DND-41 (cell line): ENCODE measurements at regions not wholly inside any gene's neighbourhood (a gene's known extent, or its start where the extent isn't known, plus 50 kb on each side); places are given as distances from the start of the nearest gene placed in this dataset.

Experiments used
- ATAC-seq: fragments of 200-7000 bp; cut with Tn5 transposase; 3 replicates; pipeline ENCODE4 v1.9.1; 2021; ENCODE audit warnings: low read depth; ENCODE audit not compliant: insufficient read depth
- DNase-seq: peaks from one replicate; pipeline ENCODE4 v3.0.0-alpha.2; 2020
- H2AFZ ChIP-seq: 2 replicates; pipeline ENCODE4 v1.6.0; 2012; ENCODE audit warnings: low read depth, low read length
- H3K27ac ChIP-seq: 2 replicates; pipeline ENCODE4 v1.5.1; 2012; ENCODE audit warnings: low read length, inconsistent platforms
- H3K27me3 ChIP-seq: fragments of 200-600 bp; sonication (generic); 2 replicates; pipeline ENCODE4 v1.6.0; 2012; ENCODE audit warnings: low read length, mild to moderate bottlenecking, inconsistent platforms; ENCODE audit not compliant: insufficient read depth, poor library complexity
- H3K36me3 ChIP-seq: 2 replicates; pipeline ENCODE4 v1.5.1; 2012; ENCODE audit warnings: low read length, inconsistent platforms; ENCODE audit not compliant: insufficient read depth
- H3K4me1 ChIP-seq: 2 replicates; pipeline ENCODE4 v1.5.1; 2012; ENCODE audit warnings: mild to moderate bottlenecking, low read length; ENCODE audit not compliant: insufficient read depth
- H3K4me2 ChIP-seq: 2 replicates; pipeline ENCODE4 v1.6.0; 2012; ENCODE audit warnings: mild to moderate bottlenecking, moderate library complexity, low read length, inconsistent platforms; ENCODE audit not compliant: insufficient read depth
- H3K4me3 ChIP-seq, 2 experiments: fragments of 200-600 bp in 1 of 2; shearing (Covaris generic) in 1 of 2; 2 replicates each; pipeline ENCODE4 v1.5.1; 2012 to 2016; ENCODE audit warnings: inconsistent platforms in 2 of 2, low read length in 2 of 2, mild to moderate bottlenecking in 2 of 2, low read depth in 1 of 2, moderate library complexity in 1 of 2
- H3K79me2 ChIP-seq: 2 replicates; pipeline ENCODE4 v1.6.0; 2012; ENCODE audit warnings: low read length, inconsistent platforms; ENCODE audit not compliant: insufficient read depth
- H3K9ac ChIP-seq: 2 replicates; pipeline ENCODE4 v1.6.0; 2012; ENCODE audit warnings: low read depth, mild to moderate bottlenecking, inconsistent platforms, low read length, moderate library complexity
- H3K9me3 ChIP-seq: 2 replicates; pipeline ENCODE4 v1.5.1; 2012; ENCODE audit warnings: low read length, moderate library complexity, mild to moderate bottlenecking, inconsistent platforms; ENCODE audit not compliant: insufficient read depth, severe bottlenecking
- H4K20me1 ChIP-seq: 2 replicates; pipeline ENCODE4 v1.6.0; 2012; ENCODE audit warnings: low read length; ENCODE audit not compliant: insufficient read depth
- CTCF ChIP-seq: IDR thresholded peaks from 2 replicates; pipeline ENCODE4 v1.5.1; 2012; ENCODE audit warnings: borderline replicate concordance, low read length, moderate library complexity, mild to moderate bottlenecking; ENCODE audit not compliant: poor library complexity, severe bottlenecking; ENCODE audit errors: extremely low read depth
- EZH2 ChIP-seq: IDR thresholded peaks from 3 replicates; pipeline ENCODE4 v1.6.1; 2012; ENCODE audit warnings: borderline replicate concordance, low read depth, mild to moderate bottlenecking, moderate library complexity, low read length, inconsistent platforms; ENCODE audit not compliant: severe bottlenecking

- H3K9ac ChIP-seq = no peak overlapping the region
- TF ChIP-seq CTCF (no peak), EZH2 (no peak)
- H3K36me3 ChIP-seq = no peaks in the 10 kb centered on the region
- no peak overlapping the region for H2AFZ ChIP-seq
- no peak overlapping the region for H3K27ac ChIP-seq
- no peak overlapping the region for H3K4me2 ChIP-seq
- no peaks in the 10 kb centered on the region for H3K79me2 ChIP-seq
- ATAC-seq (no peak), DNase-seq (no peak)
- no peaks in the 10 kb centered on the region for H3K9me3 ChIP-seq
- H3K27me3 ChIP-seq = no peaks in the 10 kb centered on the region
- H4K20me1 ChIP-seq = no peaks in the 10 kb centered on the region
- no peaks in the 10 kb centered on the region for H3K4me1 ChIP-seq
- no peak overlapping the region for H3K4me3 ChIP-seq
Measured at GRCh38 chr6:6738922-6739716, 150.6 kb downstream of the LY86 start.

- H2AFZ ChIP-seq = no peak overlapping the region
- H3K27me3 ChIP-seq = no peaks in the 10 kb centered on the region
- no peak overlapping the region for H3K27ac ChIP-seq
- H3K4me3 ChIP-seq = no peak overlapping the region
- no peak overlapping the region for H3K9ac ChIP-seq
- no peak overlapping the region for H3K4me2 ChIP-seq
- H4K20me1 ChIP-seq = no peaks in the 10 kb centered on the region
- no peaks in the 10 kb centered on the region for H3K36me3 ChIP-seq
- no peaks in the 10 kb centered on the region for H3K79me2 ChIP-seq
- no peak for DNase-seq
- no peaks in the 10 kb centered on the region for H3K9me3 ChIP-seq
- no peak for ATAC-seq
- no peaks in the 10 kb centered on the region for H3K4me1 ChIP-seq
- TF ChIP-seq CTCF (no peak), EZH2 (no peak)
Measured at GRCh38 chr6:6740595-6740994, 152.1 kb downstream of the LY86 start.

- no peaks in the 10 kb centered on the region for H3K4me1 ChIP-seq
- H3K9ac ChIP-seq = no peak overlapping the region
- H4K20me1 ChIP-seq = no peaks in the 10 kb centered on the region
- H3K27ac ChIP-seq = no peak overlapping the region
- no peak; the same call in 2 of the 3 replicates for ATAC-seq
- no peak overlapping the region for H3K4me3 ChIP-seq
- no peaks in the 10 kb centered on the region for H3K9me3 ChIP-seq
- DNase-seq = no peak
- H3K4me2 ChIP-seq = no peak overlapping the region
- no peak overlapping the region for H2AFZ ChIP-seq
- TF ChIP-seq EZH2 = no peak
- no peak for TF ChIP-seq CTCF
- no peaks in the 10 kb centered on the region for H3K36me3 ChIP-seq
- H3K79me2 ChIP-seq = no peaks in the 10 kb centered on the region
- no peaks in the 10 kb centered on the region for H3K27me3 ChIP-seq
Measured at GRCh38 chr6:6741264-6741663, 152.7 kb downstream of the LY86 start.
